Effector memory CD8-positive, alpha-beta T cell (primary cell): ENCODE measurements at regions not wholly inside any gene's neighbourhood (a gene's known extent, or its start where the extent isn't known, plus 50 kb on each side); places are given as distances from the start of the nearest gene placed in this dataset.

Experiments used
- ATAC-seq: fragments of 150-1000 bp; cut with Tn5 transposase; replicated peaks from 2 replicates; pipeline ENCODE4 v1.10.0; 2021; ENCODE audit warnings: mild to moderate bottlenecking, moderate library complexity
- DNase-seq, 3 experiments: peaks; one replicate each; pipeline ENCODE4 v3.0.0; 2021
- H3K27ac Mint-ChIP-seq, 2 donors: one replicate each; pipeline ENCODE4 v1.8.0; 2022; ENCODE audit warnings: mild to moderate bottlenecking in 2 of 2, mixed read lengths in 2 of 2, moderate library complexity in 2 of 2
- H3K27me3 Mint-ChIP-seq, 2 donors: one replicate each; pipeline ENCODE4 v1.8.0; 2022; ENCODE audit warnings: mixed read lengths in 2 of 2
- H3K36me3 Mint-ChIP-seq: one replicate; pipeline ENCODE4 v1.8.0; 2022; ENCODE audit warnings: mild to moderate bottlenecking, moderate library complexity, mixed read lengths; ENCODE audit not compliant: insufficient read depth
- H3K4me1 Mint-ChIP-seq, 2 donors: one replicate each; pipeline ENCODE4 v1.8.0; 2022; ENCODE audit warnings: low read depth in 2 of 2, mixed read lengths in 2 of 2
- H3K4me3 Mint-ChIP-seq, 2 donors: one replicate each; pipeline ENCODE4 v1.8.0; 2022; ENCODE audit warnings: mild to moderate bottlenecking in 2 of 2, mixed read lengths in 2 of 2, moderate library complexity in 2 of 2
- H3K9me3 Mint-ChIP-seq, 2 donors: one replicate each; pipeline ENCODE4 v1.8.0; 2022; ENCODE audit warnings: mixed read lengths in 2 of 2

DNA sequence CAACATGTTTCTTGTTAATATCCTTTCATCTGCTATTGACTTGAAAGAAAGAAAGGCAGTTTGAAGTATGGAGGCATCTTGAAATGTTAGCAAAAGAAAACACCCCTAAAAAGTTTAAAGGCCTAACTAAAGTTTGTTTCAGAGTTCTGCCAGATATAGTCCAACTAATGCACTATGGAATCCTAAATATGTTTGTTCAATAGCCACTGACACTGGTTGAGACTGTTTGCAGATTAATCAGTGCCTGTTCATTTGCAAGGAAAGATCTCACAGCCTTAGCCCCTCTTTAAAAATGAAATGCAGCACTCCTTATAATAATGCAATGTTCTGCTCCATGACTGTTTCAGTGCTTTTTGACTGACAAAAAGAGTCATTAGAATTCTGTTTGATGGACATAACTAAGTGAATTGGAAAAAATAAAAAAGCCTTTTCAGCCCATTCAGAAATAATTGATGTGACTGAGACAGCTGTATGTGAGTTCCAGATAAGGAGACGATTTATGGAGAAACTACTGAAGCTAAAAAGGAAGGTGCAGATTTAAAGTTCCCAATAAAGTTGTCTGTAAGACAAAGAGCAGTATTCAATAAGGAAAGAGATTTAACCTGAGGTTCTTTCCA is 192.0 kb downstream of the PCDH7 start:
- no peak for DNase-seq
- H3K27me3 Mint-ChIP-seq: no peaks in the 10 kb centered on the region
- ATAC-seq: no peak
- no peaks in the 10 kb centered on the region for H3K36me3 Mint-ChIP-seq
- H3K9me3 Mint-ChIP-seq: peaks cover 5 to 14% of the 10 kb centered on the region in 2 donors
- no peak overlapping the region for H3K27ac Mint-ChIP-seq
- H3K4me3 Mint-ChIP-seq: no peak overlapping the region
- H3K4me1 Mint-ChIP-seq: no peaks in the 10 kb centered on the region

- ATAC-seq (no peak), DNase-seq (no peak)
- H3K27ac Mint-ChIP-seq: no peak overlapping the region
- no peak overlapping the region for H3K4me3 Mint-ChIP-seq
- no peaks in the 10 kb centered on the region for H3K27me3 Mint-ChIP-seq
- peaks cover 2 to 14% of the 10 kb centered on the region in 2 donors for H3K9me3 Mint-ChIP-seq
- H3K4me1 Mint-ChIP-seq: no peaks in the 10 kb centered on the region
- H3K36me3 Mint-ChIP-seq: no peaks in the 10 kb centered on the region
Measured at GRCh38 chr4:30916337-30917274, 196.4 kb downstream of the PCDH7 start.

DNA sequence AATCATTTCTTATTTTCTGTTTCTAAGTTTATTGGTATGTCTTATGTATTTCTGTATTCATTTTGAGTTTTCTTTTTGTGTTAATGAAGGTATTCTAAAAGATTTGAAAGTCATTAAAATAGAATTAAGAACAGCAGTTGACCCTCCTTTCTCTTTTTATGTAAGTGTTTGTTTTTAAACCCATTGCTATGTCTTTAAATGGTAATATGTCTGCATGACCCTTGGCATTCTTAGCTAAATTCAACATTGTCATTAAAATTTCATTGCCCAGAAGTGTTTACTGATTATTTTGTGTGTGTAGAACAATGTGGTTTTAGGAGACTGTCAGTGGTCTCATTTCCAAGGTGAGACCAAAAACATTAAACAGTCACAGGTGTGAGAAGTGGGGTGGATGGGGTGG is 197.8 kb downstream of the PCDH7 start:
- H3K36me3 Mint-ChIP-seq: no peaks in the 10 kb centered on the region
- H3K9me3 Mint-ChIP-seq: peaks cover 4 to 14% of the 10 kb centered on the region in 2 donors
- ATAC-seq (no peak), DNase-seq (no peak)
- no peak overlapping the region for H3K4me3 Mint-ChIP-seq
- H3K27me3 Mint-ChIP-seq: no peaks in the 10 kb centered on the region
- no peaks in the 10 kb centered on the region for H3K4me1 Mint-ChIP-seq
- H3K27ac Mint-ChIP-seq: no peak overlapping the region

DNA sequence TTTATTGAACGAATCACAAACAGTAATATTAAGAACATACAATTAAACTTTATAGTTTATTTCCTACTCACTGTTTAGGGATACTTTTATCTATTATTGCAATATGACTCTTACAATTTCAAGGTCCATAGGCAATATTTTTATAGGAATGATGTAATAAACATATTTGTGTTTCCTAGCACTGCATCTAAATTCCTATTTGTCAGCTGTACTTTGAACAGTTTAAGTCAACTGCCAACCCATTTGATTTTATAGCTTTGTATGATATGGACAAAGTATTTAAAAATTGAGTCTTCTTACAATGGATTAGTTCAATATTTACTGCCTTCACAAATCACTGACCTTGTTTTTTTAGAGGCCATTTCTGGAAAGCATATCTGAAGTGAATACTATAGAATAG is 199.3 kb downstream of the PCDH7 start:
- no peak overlapping the region for H3K4me3 Mint-ChIP-seq
- no peaks in the 10 kb centered on the region for H3K27me3 Mint-ChIP-seq
- H3K4me1 Mint-ChIP-seq: no peaks in the 10 kb centered on the region
- no peak for DNase-seq
- no peak overlapping the region for H3K27ac Mint-ChIP-seq
- no peaks in the 10 kb centered on the region for H3K36me3 Mint-ChIP-seq
- H3K9me3 Mint-ChIP-seq: peaks cover 4 to 14% of the 10 kb centered on the region in 2 donors
- no peak for ATAC-seq

- Mint-ChIP-seq H3K9me3 (peaks cover 5 to 11% of the 10 kb centered on the region in 2 donors), H3K4me1 (no peaks in the 10 kb centered on the region), H3K27ac (no peak overlapping the region), H3K4me3 (no peak overlapping the region), H3K36me3 (no peaks in the 10 kb centered on the region), H3K27me3 (no peaks in the 10 kb centered on the region)
- ATAC-seq (no peak), DNase-seq (no peak)
Measured at GRCh38 chr4:30920043-30920442, 199.9 kb downstream of the PCDH7 start.

- H3K27me3 Mint-ChIP-seq: no peaks in the 10 kb centered on the region
Measured at GRCh38 chr4:30922625-30923024, 202.5 kb downstream of the PCDH7 start.

DNA sequence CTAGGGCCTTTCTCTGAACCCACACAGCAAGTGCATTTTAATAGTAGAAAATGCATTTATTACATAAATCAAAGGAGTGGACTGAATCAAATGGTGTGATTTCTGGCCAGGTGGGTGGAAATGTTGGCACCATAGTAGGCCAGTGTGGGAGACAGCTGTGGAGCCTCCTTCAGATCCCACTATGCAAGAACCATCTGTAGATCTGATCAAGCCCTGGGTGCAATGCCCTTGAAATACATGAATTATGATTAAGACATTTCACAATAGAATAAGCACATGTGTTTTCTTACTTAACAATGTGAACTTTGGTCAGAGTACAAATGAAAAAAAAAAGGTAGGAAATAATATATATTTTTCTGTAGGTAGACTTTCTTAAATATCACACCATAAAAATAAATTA is 204.3 kb downstream of the PCDH7 start:
- Mint-ChIP-seq H3K9me3 (peaks cover 0 to 9% of the 10 kb centered on the region in 2 donors), H3K27me3 (no peaks in the 10 kb centered on the region), H3K36me3 (no peaks in the 10 kb centered on the region), H3K4me1 (no peaks in the 10 kb centered on the region), H3K27ac (no peak overlapping the region), H3K4me3 (no peak overlapping the region)
- ATAC-seq (no peak), DNase-seq (no peak)

More at GRCh38 chr4:30922625-30923024, 202.5 kb downstream of the PCDH7 start:
- H3K4me1 Mint-ChIP-seq: no peaks in the 10 kb centered on the region
- no peaks in the 10 kb centered on the region for H3K36me3 Mint-ChIP-seq
- H3K27ac Mint-ChIP-seq: no peak overlapping the region
- no peak overlapping the region for H3K4me3 Mint-ChIP-seq
- peaks cover 0 to 9% of the 10 kb centered on the region in 2 donors for H3K9me3 Mint-ChIP-seq
- ATAC-seq: no peak
- DNase-seq: no peak

DNA sequence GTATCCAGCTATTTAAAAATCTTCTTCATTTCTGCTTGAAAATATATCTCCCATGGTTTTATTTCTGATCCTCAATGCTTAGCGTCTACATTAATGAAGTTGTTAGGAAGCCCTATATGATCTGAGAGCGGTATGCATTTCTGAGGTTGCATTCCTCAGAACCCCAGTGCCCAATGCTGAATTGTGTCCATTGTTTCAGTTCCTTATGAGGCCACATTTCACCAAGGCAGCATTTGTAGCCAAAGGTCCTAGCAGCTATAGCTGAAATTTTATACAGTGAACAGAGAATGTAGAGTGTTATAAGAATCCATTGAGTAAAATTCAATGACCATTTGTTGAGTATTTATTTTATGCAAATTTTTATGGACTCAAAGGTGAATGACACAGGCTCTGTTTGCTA is 209.5 kb downstream of the PCDH7 start:
- ATAC-seq: no peak

DNA sequence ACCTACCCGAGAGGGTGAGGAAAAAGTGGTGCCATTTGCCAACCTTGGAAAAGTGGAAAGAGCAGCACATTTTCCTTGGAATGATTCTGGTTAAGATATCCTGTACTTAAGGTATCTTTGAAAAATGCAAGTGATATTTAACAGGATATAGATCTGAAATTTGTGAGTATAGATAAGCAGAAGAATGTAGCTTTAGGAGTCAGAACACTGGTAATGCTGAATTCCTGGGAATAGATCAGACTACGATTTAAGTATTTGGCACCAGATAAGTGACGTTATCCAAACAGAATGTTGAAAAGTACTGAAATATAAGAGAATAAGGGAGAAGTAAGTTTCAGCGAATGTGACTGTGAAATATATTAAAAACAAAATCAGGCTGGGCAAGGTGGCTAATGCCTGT is 210.1 kb downstream of the PCDH7 start:
- H3K27me3 Mint-ChIP-seq: no peaks in the 10 kb centered on the region
- no peak for ATAC-seq
- no peak overlapping the region for H3K4me3 Mint-ChIP-seq
- H3K4me1 Mint-ChIP-seq: no peaks in the 10 kb centered on the region
- no peak overlapping the region for H3K27ac Mint-ChIP-seq
- no peaks in the 10 kb centered on the region for H3K36me3 Mint-ChIP-seq
- H3K9me3 Mint-ChIP-seq: peaks cover 12 to 15% of the 10 kb centered on the region in 2 donors
- DNase-seq: no peak

More for the DNA sequence above, 209.5 kb downstream of the PCDH7 start:
- Mint-ChIP-seq H3K27me3 (no peaks in the 10 kb centered on the region), H3K36me3 (no peaks in the 10 kb centered on the region), H3K4me1 (no peaks in the 10 kb centered on the region), H3K4me3 (no peak overlapping the region), H3K27ac (no peak overlapping the region), H3K9me3 (peaks cover 15% of the 10 kb centered on the region in 2 donors)
- DNase-seq: no peak

- DNase-seq (no peak), ATAC-seq (no peak)
- Mint-ChIP-seq H3K4me3 (no peak overlapping the region), H3K9me3 (peaks cover 10 to 15% of the 10 kb centered on the region in 2 donors), H3K4me1 (no peaks in the 10 kb centered on the region), H3K27ac (no peak overlapping the region), H3K27me3 (no peaks in the 10 kb centered on the region), H3K36me3 (no peaks in the 10 kb centered on the region)
Measured at GRCh38 chr4:30932581-30932980, 212.4 kb downstream of the PCDH7 start.

DNA sequence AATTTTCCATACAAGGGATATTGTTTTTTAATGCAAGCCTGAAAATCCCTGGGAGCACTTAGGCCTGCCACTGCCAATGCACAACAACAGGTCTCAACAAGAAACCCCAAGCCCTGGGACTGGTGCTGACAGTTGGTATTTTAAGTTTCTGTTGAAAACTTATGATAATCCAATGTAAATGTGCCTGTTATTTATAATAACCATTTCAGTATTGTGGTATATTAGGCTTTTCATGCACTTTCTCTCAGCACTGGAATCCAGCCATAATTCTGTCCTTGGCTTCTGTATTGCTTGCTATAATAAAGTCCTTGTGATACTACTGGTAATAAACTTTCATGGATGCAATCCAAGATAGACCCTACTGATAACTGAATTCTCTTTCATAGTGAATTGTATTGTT is 218.9 kb downstream of the PCDH7 start:
- Mint-ChIP-seq H3K27me3 (no peaks in the 10 kb centered on the region), H3K9me3 (peaks cover 4 to 10% of the 10 kb centered on the region in 2 donors), H3K27ac (no peak overlapping the region), H3K36me3 (no peaks in the 10 kb centered on the region), H3K4me1 (no peaks in the 10 kb centered on the region), H3K4me3 (no peak overlapping the region)
- no peak for DNase-seq
- no peak for ATAC-seq

DNA sequence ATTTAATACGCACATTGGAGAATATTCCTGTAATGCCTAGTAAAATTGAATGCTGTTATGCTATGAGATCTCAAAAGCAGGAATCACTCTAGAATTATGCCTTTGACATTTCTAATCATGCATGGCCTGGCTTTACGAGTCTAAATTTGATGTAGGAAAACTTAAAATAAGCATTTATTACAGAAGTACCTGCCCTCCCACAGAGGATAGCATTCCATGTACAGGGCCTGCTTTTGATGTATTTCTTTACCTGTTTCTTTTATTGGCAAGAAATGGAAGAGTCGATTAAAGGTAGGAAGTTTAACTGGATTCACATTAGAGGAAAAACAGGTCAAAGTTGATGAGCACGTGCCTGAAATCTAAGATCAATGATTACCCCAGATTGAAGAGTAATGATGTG is 219.5 kb downstream of the PCDH7 start:
- Mint-ChIP-seq H3K9me3 (peaks cover 4 to 11% of the 10 kb centered on the region in 2 donors), H3K4me3 (no peak overlapping the region), H3K27me3 (no peaks in the 10 kb centered on the region), H3K27ac (no peak overlapping the region), H3K4me1 (no peaks in the 10 kb centered on the region), H3K36me3 (no peaks in the 10 kb centered on the region)
- no peak for ATAC-seq
- DNase-seq: no peak

DNA sequence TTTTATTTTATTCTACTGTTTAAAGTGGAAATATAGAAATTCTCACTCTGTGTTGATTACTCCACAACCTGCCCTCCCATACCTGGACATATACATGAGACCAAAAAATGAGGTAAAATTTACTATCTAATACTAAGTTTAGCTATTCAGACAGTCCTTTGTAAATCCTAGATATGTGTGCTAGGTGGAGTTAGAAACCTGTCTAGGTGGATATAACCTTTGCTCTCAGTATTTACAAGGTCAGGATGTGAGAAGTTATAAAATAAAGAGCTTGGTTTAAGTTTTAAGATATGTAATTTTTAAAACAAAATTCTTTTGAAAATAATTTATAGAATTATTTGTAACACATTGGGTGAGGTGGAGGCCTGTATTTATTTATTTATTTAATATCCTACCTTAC is 221.5 kb downstream of the PCDH7 start:
- Mint-ChIP-seq H3K36me3 (no peaks in the 10 kb centered on the region), H3K27me3 (no peaks in the 10 kb centered on the region), H3K27ac (no peak overlapping the region), H3K4me3 (no peak overlapping the region), H3K9me3 (peaks cover 2 to 11% of the 10 kb centered on the region in 2 donors), H3K4me1 (no peaks in the 10 kb centered on the region)
- DNase-seq (no peak), ATAC-seq (no peak)

GRCh38 chr4:30943356-30943755 is 223.2 kb downstream of the PCDH7 start:
- no peak for DNase-seq
- no peaks in the 10 kb centered on the region for H3K36me3 Mint-ChIP-seq
- H3K27ac Mint-ChIP-seq: no peak overlapping the region
- H3K4me1 Mint-ChIP-seq: no peaks in the 10 kb centered on the region
- H3K27me3 Mint-ChIP-seq: no peaks in the 10 kb centered on the region
- peaks cover 6 to 25% of the 10 kb centered on the region in 2 donors for H3K9me3 Mint-ChIP-seq
- ATAC-seq: no peak
- H3K4me3 Mint-ChIP-seq: no peak overlapping the region
